Endothelial cell of umbilical vein (primary cell): ENCODE measurements at regions not wholly inside any gene's neighbourhood (a gene's known extent, or its start where the extent isn't known, plus 50 kb on each side); places are given as distances from the start of the nearest gene placed in this dataset.

Experiments
- JUN ChIP-seq: IDR thresholded peaks from 2 replicates; pipeline ENCODE4 v1.6.1; 2011; ENCODE audit warnings: borderline replicate concordance, low read depth; ENCODE audit not compliant: insufficient read length, insufficient read depth
- POLR2A ChIP-seq: IDR thresholded peaks from 2 replicates; pipeline ENCODE4 v1.6.1; 2012; ENCODE audit warnings: low read depth, mild to moderate bottlenecking, control low read depth, low read length
- POLR2AphosphoS5 ChIP-seq: IDR thresholded peaks from 2 replicates; pipeline ENCODE4 v1.6.1; 2012; ENCODE audit warnings: low read depth, mild to moderate bottlenecking, control low read depth, low read length, moderate library complexity; ENCODE audit not compliant: insufficient read depth
- TF ChIP-seq, protein P1 (sequence below), 2 donors: IDR thresholded peaks; 1 replicate in 1 of 2; 2 replicates in 1 of 2; pipeline ENCODE4 v1.5.1; 2011; ENCODE audit warnings: low read length in 2 of 2, mild to moderate bottlenecking in 2 of 2, moderate library complexity in 2 of 2, control low read depth in 1 of 2, inconsistent platforms in 1 of 2, low read depth in 1 of 2; ENCODE audit not compliant: insufficient read depth in 1 of 2; ENCODE audit errors: extremely low read depth in 1 of 2

DNA sequence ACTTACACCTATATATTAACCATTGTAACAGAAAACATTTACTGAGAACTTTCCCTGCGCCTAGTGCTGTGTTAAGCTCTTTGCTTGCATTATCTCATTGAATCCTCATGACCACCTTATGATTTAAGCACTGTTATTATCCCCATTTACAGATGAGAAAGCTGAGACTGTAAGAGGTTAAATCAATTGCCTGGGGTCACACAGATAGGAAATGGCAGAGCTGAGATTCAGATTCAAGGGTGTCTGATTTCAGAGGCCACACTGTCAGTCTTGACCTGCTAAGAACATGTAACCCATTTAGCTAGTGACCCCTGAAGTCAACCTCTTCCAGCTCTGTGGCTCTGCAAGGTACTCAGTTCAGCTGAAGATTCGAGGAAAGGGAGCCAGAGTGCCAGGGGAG lies 143.9 kb downstream of the TLE3 start:
- no peak for TF ChIP-seq JUN
- TF ChIP-seq POLR2A: no peak
- TF ChIP-seq, protein P1, sequence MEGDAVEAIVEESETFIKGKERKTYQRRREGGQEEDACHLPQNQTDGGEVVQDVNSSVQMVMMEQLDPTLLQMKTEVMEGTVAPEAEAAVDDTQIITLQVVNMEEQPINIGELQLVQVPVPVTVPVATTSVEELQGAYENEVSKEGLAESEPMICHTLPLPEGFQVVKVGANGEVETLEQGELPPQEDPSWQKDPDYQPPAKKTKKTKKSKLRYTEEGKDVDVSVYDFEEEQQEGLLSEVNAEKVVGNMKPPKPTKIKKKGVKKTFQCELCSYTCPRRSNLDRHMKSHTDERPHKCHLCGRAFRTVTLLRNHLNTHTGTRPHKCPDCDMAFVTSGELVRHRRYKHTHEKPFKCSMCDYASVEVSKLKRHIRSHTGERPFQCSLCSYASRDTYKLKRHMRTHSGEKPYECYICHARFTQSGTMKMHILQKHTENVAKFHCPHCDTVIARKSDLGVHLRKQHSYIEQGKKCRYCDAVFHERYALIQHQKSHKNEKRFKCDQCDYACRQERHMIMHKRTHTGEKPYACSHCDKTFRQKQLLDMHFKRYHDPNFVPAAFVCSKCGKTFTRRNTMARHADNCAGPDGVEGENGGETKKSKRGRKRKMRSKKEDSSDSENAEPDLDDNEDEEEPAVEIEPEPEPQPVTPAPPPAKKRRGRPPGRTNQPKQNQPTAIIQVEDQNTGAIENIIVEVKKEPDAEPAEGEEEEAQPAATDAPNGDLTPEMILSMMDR (IDR thresholded peaks at IDR 0.05; ENCODE audit: extremely low read depth in 1 of 2, insufficient read depth in 1 of 2, low read depth in 1 of 2, low read length in 2 of 2): no peak
- TF ChIP-seq POLR2AphosphoS5: no peak
